Lung (tissue), 11 donors: ENCODE measurements at regions not wholly inside any gene's neighbourhood (a gene's known extent, or its start where the extent isn't known, plus 50 kb on each side); places are given as distances from the start of the nearest gene placed in this dataset.

Experiments used
- ATAC-seq: fragments of 200-7000 bp; cut with Tn5 transposase; one replicate; pipeline ENCODE4 v1.9.1; 2020; ENCODE audit warnings: moderate number of reproducible peaks; ENCODE audit not compliant: insufficient read depth, low FRiP score
- DNase-seq, 3 donors: peaks; one replicate each; pipeline ENCODE4 v3.0.0-alpha.2; 2013 to 2017
- H3K27ac ChIP-seq, 2 donors: one replicate each; pipeline ENCODE4 v1.5.1; 2013; ENCODE audit warnings: mild to moderate bottlenecking in 2 of 2, moderate library complexity in 2 of 2, control low read depth in 1 of 2, inconsistent platforms in 1 of 2, low read depth in 1 of 2, low read length in 1 of 2
- H3K27me3 ChIP-seq, 3 donors: one replicate each; pipeline ENCODE4 v1.5.1; 2013; ENCODE audit warnings: low read length in 2 of 3; ENCODE audit not compliant: control insufficient read depth in 3 of 3, insufficient read depth in 3 of 3
- H3K36me3 ChIP-seq, 4 donors: one replicate each; pipeline ENCODE4 v1.5.1; 2013; ENCODE audit warnings: low read length in 4 of 4, mild to moderate bottlenecking in 1 of 4, moderate library complexity in 1 of 4; ENCODE audit not compliant: control insufficient read depth in 4 of 4, insufficient read depth in 4 of 4
- H3K4me1 ChIP-seq, 5 donors: one replicate each; pipeline ENCODE4 v1.5.1; 2013; ENCODE audit warnings: low read length in 5 of 5, mild to moderate bottlenecking in 2 of 5, moderate library complexity in 1 of 5; ENCODE audit not compliant: control insufficient read depth in 5 of 5, insufficient read depth in 5 of 5
- H3K4me3 ChIP-seq: one replicate; pipeline ENCODE4 v1.5.1; 2013; ENCODE audit warnings: mild to moderate bottlenecking, control low read depth, moderate library complexity
- H3K9ac ChIP-seq, 2 donors: one replicate each; pipeline ENCODE4 v1.5.1; 2013; ENCODE audit warnings: low read length in 2 of 2, control low read depth in 1 of 2; ENCODE audit not compliant: insufficient read depth in 1 of 2
- H3K9me3 ChIP-seq, 4 donors: one replicate each; pipeline ENCODE4 v1.5.1; 2013; ENCODE audit warnings: low read length in 3 of 4, mild to moderate bottlenecking in 1 of 4, moderate library complexity in 1 of 4; ENCODE audit not compliant: control insufficient read depth in 4 of 4, insufficient read depth in 3 of 4
- CTCF ChIP-seq: IDR thresholded peaks from 2 replicates; pipeline ENCODE4 v1.5.1; 2012; ENCODE audit warnings: mild to moderate bottlenecking; ENCODE audit errors: control extremely low read depth, extremely low read depth
- WGBS, 2 donors: extraction: QIAGEN DNeasy Blood & Tissue Kit; methylation state at CpG; one replicate each; pipeline ENCODE4 v1.1.7; 2013; 5-methylcytosine and 5-hydroxymethylcytosine counted together
- donor health status: control.
- donor health status: control.
- donor health status: Bipolar disorder and iron deficiency.
- donor health status: healthy.
- donor health status: DM: yes; HTN: yes; CAD: no.

- DNase-seq (peak; percentile 38 to 69 (median 64)), ATAC-seq (peak; percentile 82)
- Histone ChIP-seq H3K9ac (no peak overlapping the region), H3K27me3 (no peaks in the 10 kb centered on the region), H3K4me3 (no peak overlapping the region), H3K4me1 (no peaks in the 10 kb centered on the region), H3K27ac (no peak overlapping the region), H3K36me3 (no peaks in the 10 kb centered on the region), H3K9me3 (no peaks in the 10 kb centered on the region)
- TF ChIP-seq CTCF = peak; percentile 54
- 66% methylated on average over 3 of the region's 3 CpGs for WGBS, 2 donors
Measured at GRCh38 chr11:103601225-103601846, 435.1 kb upstream of the DDI1 start.

GRCh38 chr11:103602840-103603239 lies 433.6 kb upstream of the DDI1 start:
- H3K4me3 ChIP-seq = no peak overlapping the region
- no peak overlapping the region for H3K27ac ChIP-seq
- no peak for ATAC-seq
- no peaks in the 10 kb centered on the region for H3K4me1 ChIP-seq
- H3K9ac ChIP-seq = no peak overlapping the region
- H3K36me3 ChIP-seq = no peaks in the 10 kb centered on the region
- H3K9me3 ChIP-seq = no peaks in the 10 kb centered on the region
- no peak for DNase-seq
- H3K27me3 ChIP-seq = no peaks in the 10 kb centered on the region
- TF ChIP-seq CTCF = no peak

- DNase-seq = no peak
- WGBS, 2 donors = 83 to 84% methylated on average over 2 of the region's 2 CpGs
- H3K4me3 ChIP-seq = no peak overlapping the region
Measured at GRCh38 chr11:103604310-103604709, 432.1 kb upstream of the DDI1 start.

More at GRCh38 chr11:103604310-103604709, 432.1 kb upstream of the DDI1 start:
- Histone ChIP-seq H3K9ac (no peak overlapping the region), H3K4me1 (no peaks in the 10 kb centered on the region), H3K36me3 (no peaks in the 10 kb centered on the region), H3K9me3 (no peaks in the 10 kb centered on the region), H3K27ac (no peak overlapping the region), H3K27me3 (no peaks in the 10 kb centered on the region)
- TF ChIP-seq CTCF = no peak
- ATAC-seq = no peak
